ENCODE measurements at regions not wholly inside any gene's neighbourhood (a gene's known extent, or its start where the extent isn't known, plus 50 kb on each side); places are given as distances from the start of the nearest gene placed in this dataset.

DNA sequence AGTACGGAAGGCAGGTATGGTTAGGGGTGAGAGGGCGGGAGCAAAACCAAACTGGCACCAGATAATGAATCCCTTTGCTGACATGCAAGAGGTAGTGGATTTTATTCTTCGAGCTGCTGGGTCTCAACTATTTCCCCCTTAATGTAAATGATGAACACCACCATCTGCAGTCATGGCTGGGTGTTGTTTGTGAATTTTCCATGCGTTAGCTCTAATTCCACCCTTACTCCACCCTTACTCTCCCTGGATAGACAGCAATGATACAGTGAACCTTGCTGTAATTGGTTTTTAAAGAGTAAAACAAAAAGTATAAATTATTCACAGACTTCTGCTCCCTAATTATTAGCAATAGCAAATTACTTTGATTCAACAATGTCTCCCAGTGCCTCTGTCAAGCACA, 74.5 kb upstream of the PDE1C start:
- intact Hi-C loops (cut with DNase I), result no loop called here
- H3K36me3 ChIP-seq, result no peaks in the 10 kb centered on the region
- no peaks in the 10 kb centered on the region for H3K27me3 ChIP-seq (ENCODE audit: low read depth)
- TF ChIP-seq, protein P1, sequence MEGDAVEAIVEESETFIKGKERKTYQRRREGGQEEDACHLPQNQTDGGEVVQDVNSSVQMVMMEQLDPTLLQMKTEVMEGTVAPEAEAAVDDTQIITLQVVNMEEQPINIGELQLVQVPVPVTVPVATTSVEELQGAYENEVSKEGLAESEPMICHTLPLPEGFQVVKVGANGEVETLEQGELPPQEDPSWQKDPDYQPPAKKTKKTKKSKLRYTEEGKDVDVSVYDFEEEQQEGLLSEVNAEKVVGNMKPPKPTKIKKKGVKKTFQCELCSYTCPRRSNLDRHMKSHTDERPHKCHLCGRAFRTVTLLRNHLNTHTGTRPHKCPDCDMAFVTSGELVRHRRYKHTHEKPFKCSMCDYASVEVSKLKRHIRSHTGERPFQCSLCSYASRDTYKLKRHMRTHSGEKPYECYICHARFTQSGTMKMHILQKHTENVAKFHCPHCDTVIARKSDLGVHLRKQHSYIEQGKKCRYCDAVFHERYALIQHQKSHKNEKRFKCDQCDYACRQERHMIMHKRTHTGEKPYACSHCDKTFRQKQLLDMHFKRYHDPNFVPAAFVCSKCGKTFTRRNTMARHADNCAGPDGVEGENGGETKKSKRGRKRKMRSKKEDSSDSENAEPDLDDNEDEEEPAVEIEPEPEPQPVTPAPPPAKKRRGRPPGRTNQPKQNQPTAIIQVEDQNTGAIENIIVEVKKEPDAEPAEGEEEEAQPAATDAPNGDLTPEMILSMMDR (IDR thresholded peaks at IDR 0.05), result no peak
- DNase-seq, result no peak
- no peak overlapping the region for H3K4me3 ChIP-seq
- no peak overlapping the region for H3K27ac ChIP-seq
- ATAC-seq, result no peak
- H3K4me1 ChIP-seq, result no peaks in the 10 kb centered on the region
- H3K9me3 ChIP-seq, result no peaks in the 10 kb centered on the region

DNA sequence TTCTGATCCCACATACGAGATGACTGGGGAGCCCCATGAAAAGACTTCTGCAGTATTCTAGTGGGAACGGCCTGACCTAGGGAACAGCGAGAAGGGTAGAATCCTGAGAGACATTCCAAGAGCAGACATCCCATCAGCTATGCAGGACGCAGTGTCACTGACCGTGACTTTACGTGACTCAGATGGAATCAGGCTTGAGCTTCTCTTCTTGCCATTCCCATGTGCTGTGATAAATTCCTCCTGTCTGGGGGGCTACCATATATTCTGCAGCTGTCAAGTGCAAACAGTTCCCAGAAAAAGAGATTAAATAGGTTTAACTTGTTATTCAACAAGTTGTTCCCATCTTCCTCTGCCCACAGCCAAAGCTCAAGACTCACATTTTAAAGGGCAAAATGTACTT, 73.1 kb upstream of the PDE1C start:
- no peaks in the 10 kb centered on the region for H3K27me3 ChIP-seq (ENCODE audit: low read depth)
- no peaks in the 10 kb centered on the region for H3K36me3 ChIP-seq
- intact Hi-C loops (cut with DNase I), result no loop called here
- no peak overlapping the region for H3K27ac ChIP-seq
- DNase-seq (no peak), ATAC-seq (no peak)
- H3K4me3 ChIP-seq, result no peak overlapping the region
- no peaks in the 10 kb centered on the region for H3K9me3 ChIP-seq
- TF ChIP-seq, protein P1 (IDR thresholded peaks at IDR 0.05), result no peak
- no peaks in the 10 kb centered on the region for H3K4me1 ChIP-seq

DNA sequence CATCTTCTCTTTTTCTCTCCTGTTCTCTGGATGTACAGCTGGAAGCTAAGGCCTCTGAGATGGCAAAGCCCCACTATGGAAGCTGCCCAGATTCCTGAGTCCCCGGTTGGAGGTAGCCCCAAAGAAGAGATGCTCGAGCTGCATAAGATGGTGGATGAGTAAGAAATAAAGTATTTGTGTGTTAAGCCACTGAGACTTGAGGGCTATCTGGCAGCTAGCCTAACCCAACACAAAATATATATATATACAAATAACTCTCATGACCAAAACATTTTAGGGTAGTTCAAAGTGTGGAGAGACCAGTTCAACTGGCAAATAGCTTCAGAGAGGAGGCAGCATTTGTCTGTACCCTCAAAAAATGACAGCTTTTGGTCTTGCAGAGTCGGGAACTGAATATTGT, 72.4 kb upstream of the PDE1C start:
- intact Hi-C loops (cut with DNase I), result no loop called here
- no peaks in the 10 kb centered on the region for H3K4me1 ChIP-seq
- H3K27me3 ChIP-seq (ENCODE audit: low read depth), result no peaks in the 10 kb centered on the region
- no peak overlapping the region for H3K27ac ChIP-seq
- DNase-seq (no peak), ATAC-seq (no peak)
- H3K4me3 ChIP-seq, result no peak overlapping the region
- no peaks in the 10 kb centered on the region for H3K9me3 ChIP-seq
- TF ChIP-seq, protein P1 (IDR thresholded peaks at IDR 0.05), result no peak
- no peaks in the 10 kb centered on the region for H3K36me3 ChIP-seq

DNA sequence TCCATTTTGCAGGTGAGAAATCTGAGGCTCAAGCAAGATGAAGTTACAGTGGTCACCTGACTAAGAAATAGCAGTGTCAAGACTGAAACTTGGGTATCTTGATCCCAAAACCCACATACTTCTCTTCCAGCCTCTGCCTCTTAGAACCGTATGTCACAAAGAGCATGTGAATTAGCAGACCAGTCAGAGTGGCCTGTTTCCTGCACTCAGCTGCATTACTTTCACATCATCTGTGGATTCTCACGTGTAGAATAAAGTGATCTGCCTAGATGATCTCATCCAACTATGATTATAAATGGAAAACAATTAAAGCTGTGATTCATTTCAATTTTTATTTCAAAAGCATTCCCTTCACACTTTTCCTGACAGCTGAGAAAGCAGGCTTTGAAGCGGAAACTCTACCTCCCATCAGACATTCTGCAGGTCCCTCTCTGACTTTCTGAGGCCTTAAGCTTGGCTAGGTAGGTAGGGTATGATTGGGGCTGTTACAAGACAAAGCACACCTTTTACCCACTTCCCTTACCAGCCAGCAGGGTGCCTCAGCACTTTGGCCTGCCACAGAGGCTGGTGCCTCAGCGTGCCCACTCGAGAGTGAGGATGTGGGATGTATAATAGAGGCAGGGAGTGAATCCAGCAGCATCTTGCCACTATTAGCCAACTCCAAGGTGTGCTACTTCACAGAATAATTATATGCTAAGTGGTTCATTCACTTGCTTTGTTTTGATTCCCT, 70.2 kb upstream of the PDE1C start:
- no peak overlapping the region for H3K4me3 ChIP-seq
- H3K36me3 ChIP-seq, result no peaks in the 10 kb centered on the region
- no peaks in the 10 kb centered on the region for H3K27me3 ChIP-seq (ENCODE audit: low read depth)
- H3K4me1 ChIP-seq, result no peaks in the 10 kb centered on the region
- TF ChIP-seq, protein P1 (IDR thresholded peaks at IDR 0.05), result no peak
- DNase-seq, result no peak
- ATAC-seq, result no peak
- no peaks in the 10 kb centered on the region for H3K9me3 ChIP-seq
- intact Hi-C loops (cut with DNase I), result no loop called here
- H3K27ac ChIP-seq, result no peak overlapping the region

DNA sequence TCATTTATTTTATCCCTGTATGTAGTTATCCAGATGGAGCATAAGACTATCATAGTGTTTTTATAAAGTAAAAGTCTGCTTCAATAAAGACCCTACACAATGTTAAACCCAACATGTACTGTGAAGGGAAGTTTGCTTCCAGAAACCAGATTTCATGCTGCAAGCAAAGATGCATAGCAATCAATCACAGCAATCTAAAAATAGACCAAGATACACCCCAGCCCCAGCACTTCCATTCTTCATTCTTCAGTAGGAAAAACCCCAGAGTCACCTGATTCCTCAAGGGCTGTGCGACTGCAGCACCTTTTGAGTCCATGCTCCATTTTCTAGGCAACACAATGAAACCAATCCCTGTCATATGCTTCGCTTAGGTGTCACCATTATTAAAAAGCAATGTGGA, 66.9 kb upstream of the PDE1C start:
- TF ChIP-seq, protein P1 (IDR thresholded peaks at IDR 0.05), result no peak
- no peak for ATAC-seq
- no peaks in the 10 kb centered on the region for H3K9me3 ChIP-seq
- no peak overlapping the region for H3K4me3 ChIP-seq
- intact Hi-C loops (cut with DNase I), result no loop called here
- H3K27me3 ChIP-seq (ENCODE audit: low read depth), result no peaks in the 10 kb centered on the region
- H3K4me1 ChIP-seq, result no peaks in the 10 kb centered on the region
- H3K27ac ChIP-seq, result no peak overlapping the region
- no peaks in the 10 kb centered on the region for H3K36me3 ChIP-seq
- no peak for DNase-seq
